ENCODE measurements at regions not wholly inside any gene's neighbourhood (a gene's known extent, or its start where the extent isn't known, plus 50 kb on each side); places are given as distances from the start of the nearest gene placed in this dataset.

DNA sequence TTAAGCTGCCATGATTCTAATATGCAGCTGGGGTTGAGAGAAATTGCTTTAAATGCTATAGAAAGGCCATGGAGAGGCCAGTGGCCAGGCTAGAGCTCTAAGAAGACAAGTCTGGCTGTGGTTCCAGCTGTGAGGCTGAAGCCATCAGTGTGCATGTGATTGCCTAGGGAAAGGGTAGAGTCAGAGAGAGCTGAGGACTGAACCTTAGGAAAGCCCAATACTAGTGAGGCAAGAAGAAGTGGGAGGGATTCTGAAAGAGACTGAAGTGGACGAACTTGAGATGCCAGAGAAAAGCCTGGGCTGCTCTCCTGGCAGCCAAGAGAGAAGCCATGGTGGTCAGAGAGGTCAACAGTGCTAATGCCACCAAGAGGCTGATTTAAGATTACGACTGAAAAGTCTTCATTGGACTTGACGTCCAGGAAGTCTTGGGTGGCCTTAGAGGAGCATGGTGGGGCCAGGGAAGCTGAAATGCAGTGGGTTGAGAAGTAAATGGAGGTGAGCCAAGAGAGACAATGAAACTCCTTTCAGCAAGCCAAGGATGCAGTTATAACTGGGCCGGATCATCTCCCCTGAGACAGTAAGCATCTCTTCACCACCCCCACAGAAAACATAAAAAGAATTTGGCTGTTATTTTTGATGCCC lies 133.2 kb downstream of the TMEM174 start:
- no peak for DNase-seq

- DNase-seq = no peak
Measured at GRCh38 chr5:73305386-73305785, 132.4 kb downstream of the TMEM174 start.

- no peak for DNase-seq
Measured at GRCh38 chr5:73304381-73304780, 131.4 kb downstream of the TMEM174 start.

DNA sequence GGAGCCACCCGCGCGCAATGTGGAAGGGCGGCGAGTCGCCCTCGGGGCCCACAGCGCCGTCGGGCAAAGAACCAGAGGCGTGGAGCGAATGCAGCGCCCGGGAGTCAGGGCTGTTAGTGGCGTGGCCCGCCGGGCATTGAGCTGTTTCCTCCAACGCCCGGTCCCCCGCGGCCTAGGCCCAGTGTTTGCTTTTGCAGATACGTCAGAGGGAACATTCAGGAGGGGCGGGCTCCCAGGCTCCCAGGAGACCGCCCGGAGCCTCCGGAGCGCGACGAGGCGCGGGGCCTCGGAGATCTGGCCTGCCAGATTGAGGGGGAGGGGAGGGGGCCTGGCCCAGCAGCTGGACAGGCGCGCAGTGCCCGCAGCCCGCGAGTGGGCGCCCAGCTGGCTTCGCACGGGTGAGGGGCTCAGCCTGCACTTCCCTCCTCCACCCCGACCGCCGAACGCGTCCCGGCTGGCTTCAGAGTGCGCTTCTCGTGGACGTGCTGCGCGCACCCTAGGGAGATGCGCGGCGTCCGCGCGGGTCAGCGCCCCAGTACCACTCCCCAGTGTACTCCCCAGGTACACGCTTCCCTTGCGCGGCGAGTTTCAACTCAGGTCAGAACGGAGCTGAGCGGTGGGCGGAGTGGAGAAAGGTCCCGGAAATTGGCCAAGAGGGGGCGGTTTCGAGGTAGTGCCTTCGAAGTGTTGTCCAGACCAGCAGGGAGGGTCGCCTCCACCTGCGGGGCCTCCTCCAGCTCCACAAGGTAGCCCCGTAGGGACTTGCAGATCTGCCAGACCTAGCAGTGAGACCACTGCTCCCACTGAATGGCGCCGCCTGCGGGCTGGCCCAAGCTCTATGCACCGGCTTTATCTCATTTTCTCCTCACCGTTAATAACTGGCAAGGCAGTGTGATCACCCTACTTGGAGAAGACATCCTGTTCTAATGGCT lies 130.4 kb downstream of the TMEM174 start:
- no peak for DNase-seq

GRCh38 chr5:73302797-73303147 lies 129.8 kb downstream of the TMEM174 start:
- no peak for DNase-seq

DNA sequence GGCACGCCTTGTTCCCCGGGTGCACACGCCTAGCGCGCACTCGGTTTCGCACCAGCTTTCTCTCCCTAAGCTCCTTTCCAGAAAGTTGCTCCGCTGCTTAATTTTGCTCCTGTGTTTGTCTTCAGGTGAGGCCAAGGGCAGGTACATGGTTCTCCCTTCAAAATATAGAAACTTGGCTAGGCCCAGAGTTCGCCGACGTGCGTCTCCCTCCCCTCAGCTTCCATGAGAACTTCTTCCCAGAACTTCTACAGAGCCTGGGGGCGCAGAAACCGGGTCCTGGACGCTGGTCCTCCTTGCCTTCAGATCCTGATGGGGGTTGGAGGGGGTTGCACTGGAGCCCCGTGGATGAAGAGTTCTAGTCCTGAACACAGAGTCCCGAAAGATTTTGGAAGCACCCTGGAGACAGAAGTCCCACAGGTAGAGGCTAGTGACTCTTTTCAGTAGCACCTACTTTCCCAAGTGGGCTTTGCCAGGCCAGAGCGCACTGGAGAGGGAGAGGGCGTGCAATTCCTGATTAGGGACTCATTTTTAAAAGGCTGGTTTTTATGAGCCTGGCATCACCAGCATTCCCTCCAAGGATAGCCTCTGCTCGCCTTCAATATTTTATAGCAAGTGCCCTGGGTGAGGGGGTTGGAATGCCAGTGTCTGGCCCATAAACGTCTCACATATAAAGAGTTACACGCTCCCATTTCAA lies 128.4 kb downstream of the TMEM174 start:
- DNase-seq = no peak

- no peak for DNase-seq
Measured at GRCh38 chr5:73300337-73301207, 127.6 kb downstream of the TMEM174 start.

- no peak for DNase-seq
Measured at GRCh38 chr5:73299665-73300336, 126.8 kb downstream of the TMEM174 start.

DNA sequence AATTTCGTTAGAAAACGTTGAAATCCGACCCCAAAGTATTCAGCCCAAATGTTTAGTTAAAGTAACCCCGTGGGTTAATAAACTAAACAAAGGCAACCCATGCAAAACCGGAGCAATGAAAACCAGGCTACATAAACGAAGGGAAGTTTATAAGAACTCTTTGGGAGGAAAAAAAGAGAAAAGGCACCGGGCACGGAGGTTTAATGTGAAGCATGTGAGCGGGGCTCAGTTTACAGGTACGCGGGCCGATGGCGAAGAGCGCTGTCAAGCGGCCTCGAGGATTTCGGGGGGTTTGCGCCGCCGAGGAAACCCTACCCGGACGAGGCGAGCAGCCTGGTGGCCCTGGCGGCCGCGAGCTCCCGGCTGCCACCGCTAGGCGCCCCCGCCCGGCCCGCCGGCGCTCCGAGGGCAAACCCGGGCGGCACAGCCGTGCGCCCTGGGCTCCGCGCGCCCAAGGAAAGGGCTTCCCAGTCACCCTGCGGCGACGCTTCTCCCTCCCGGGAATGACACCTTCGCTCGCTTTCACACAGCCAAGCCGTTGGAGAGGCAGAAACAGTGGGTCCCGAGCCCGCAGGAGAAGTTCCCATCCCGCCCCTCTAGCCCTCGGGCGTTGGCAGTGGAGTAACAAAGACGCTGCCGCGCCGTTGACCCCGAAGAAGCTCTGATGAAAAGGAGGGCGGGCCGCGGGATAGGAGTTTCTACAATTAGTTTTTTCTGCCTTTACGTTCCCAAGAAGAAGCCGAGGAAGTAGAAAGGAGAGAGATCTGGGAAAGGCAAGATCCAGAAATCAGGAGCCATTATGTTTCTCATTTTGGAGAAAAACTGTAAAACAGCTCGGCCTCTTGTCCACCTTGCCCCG lies 126.0 kb downstream of the TMEM174 start:
- DNase-seq = no peak

DNA sequence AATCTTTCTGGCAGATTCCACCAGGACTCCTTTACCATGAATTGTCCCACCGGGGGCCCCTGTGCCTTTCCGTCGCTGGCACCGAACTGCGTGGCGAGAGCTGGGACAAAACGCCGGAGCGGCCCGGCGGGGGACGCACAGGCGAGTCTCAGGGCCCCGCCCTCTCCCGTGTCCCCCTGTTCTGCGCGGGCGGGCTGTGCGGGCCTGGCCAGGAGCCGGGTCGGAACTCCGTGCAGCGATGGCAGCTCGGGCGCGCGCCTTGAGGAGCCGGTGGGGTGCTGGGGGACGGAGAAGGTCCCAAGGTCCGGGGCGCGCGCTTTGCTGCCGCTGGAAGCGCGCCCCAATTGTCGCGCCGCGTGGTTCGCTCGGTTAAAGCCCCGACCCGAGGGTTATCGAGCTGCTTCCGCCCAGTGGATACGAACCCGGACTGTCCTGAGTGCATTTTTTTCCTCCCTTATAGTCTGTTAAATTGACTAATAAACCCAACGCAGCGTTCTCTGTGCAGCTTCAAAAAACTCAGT lies 125.3 kb downstream of the TMEM174 start:
- DNase-seq = no peak

DNA sequence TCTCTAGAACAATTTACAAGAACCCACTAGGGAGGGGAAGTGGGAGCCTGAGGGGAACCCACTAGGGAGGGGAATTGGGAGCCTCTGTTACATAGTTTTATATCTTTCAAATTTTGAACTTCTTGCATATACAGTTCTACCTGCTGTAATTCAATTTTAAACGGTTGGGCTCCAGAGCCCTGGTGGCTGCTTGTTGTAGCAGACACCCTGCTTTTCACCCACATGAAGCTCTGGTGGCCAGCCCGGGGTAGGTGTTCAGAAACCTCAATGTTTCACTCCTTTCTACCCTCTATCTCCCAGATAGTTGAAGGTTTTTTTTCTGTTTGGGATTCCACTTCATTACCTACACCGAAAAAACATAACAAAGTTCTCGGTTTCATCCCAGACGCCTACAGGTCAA lies 124.4 kb downstream of the TMEM174 start:
- DNase-seq = no peak

DNA sequence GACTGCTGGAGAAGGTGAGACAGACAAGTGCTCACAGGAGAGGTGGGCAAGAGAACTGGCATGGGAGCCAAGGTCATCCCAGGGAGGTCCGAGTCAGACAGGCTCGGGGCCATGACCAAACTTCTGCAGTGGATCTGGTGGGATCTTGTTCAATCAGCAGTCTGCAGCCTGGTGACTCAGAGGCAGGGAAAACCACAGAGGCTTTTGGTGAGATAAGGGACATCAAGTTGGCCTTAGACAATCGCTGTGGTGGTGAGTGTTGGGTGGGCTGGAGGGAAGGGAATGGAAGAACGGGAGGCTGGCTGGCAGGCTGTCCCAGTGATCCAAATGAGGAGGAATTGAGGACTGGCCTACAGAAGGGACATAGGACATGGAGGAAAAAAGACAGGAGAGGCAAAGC lies 123.8 kb downstream of the TMEM174 start:
- no peak for DNase-seq

- DNase-seq = no peak
Measured at GRCh38 chr5:73295921-73296320, 122.9 kb downstream of the TMEM174 start.

GRCh38 chr5:73295447-73295846 lies 122.5 kb downstream of the TMEM174 start:
- no peak for DNase-seq

GRCh38 chr5:73292816-73293459 lies 119.9 kb downstream of the TMEM174 start:
- DNase-seq = no peak

DNA sequence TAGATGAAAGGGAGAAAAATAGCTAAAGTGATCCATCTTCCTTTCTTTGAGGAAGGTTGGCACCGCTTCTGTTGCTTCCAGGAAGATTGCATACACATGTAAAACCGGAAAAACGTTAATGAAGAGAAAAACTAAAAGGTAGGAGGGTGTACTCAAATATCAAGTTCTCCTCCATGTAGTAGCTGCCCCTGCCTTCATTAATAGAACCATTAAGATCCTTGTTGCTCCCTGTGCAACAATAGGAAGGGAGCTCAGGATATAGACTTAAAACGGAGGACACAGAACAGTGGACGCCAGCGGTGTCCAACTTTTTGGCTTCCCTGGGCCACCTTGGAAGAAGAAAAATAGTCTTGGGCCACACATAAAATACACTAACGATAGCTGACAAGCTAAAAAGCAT lies 118.9 kb downstream of the TMEM174 start:
- no peak for DNase-seq

DNA sequence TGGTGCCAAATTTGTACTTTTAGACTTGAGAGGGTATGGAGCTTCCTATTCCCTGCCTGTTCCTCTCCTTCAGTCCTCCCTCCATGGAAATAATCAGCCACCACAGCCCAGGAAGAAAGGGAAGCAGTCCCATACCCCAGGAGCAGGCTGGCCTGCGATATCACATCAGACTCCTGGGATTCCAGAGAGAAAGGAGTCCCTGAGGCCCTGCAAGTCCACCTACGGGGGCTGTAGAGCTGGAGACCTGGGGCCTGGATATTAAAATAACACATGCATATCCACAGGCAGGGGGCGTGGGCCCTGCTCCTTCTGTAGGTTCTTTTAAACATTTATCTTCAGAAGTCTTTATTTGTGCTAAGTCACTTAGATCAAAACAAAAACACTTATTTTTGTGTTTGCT lies 117.2 kb downstream of the TMEM174 start:
- DNase-seq = no peak

- no peak for DNase-seq
Measured at GRCh38 chr5:73288803-73289720, 116.1 kb downstream of the TMEM174 start.

GRCh38 chr5:73286896-73287295 lies 113.9 kb downstream of the TMEM174 start:
- DNase-seq = no peak
